ENCODE measurements at regions not wholly inside any gene's neighbourhood (a gene's known extent, or its start where the extent isn't known, plus 50 kb on each side); places are given as distances from the start of the nearest gene placed in this dataset.

GRCh38 chr16:74083541-74083940, 213.1 kb upstream of the PSMD7 start (continued):
- TF ChIP-seq GABPA (IDR thresholded peaks at IDR 0.05; ENCODE audit: borderline replicate concordance, insufficient read depth, low read length) (no peak), CTBP2 (IDR thresholded peaks at IDR 0.05; ENCODE audit: borderline replicate concordance, insufficient read depth, insufficient read length, low read length) (no peak), EZH2 (IDR thresholded peaks at IDR 0.05; ENCODE audit: low read depth, low read length, severe bottlenecking) (no peak)

All from H1 (cell line).